ENCODE measurements at regions not wholly inside any gene's neighbourhood (a gene's known extent, or its start where the extent isn't known, plus 50 kb on each side); places are given as distances from the start of the nearest gene placed in this dataset.
"Not testable (repeated sequence)": the region's sequence is repeated elsewhere in the genome, so short reads cannot be mapped to it uniquely, and the experiment has no call there.

- Histone ChIP-seq H3K4me1 (ENCODE audit: control insufficient read depth, insufficient read depth, low read length) (no peaks in the 10 kb centered on the region), H3K4me3 (ENCODE audit: low read length) (no peak overlapping the region), H3K27ac (ENCODE audit: low read length) (no peak overlapping the region), H3K9me3 (ENCODE audit: control insufficient read depth, low read depth, low read length) (peaks cover 2% of the 10 kb centered on the region), H3K36me3 (ENCODE audit: control insufficient read depth, insufficient read depth, low read length) (no peaks in the 10 kb centered on the region), H3K27me3 (ENCODE audit: control insufficient read depth, insufficient read depth, low read length) (no peaks in the 10 kb centered on the region)
- WGBS (ENCODE audit: insufficient coverage, low lambda C conversion rate): 83% methylated on average over 1 of the region's 1 CpG
- DNase-seq: no peak
Observed at GRCh38 chr14:86091811-86092210, 561.9 kb downstream of the FLRT2 start.

GRCh38 chr14:86088156-86088555 is 558.2 kb downstream of the FLRT2 start:
- no peak overlapping the region for H3K4me3 ChIP-seq (ENCODE audit: low read length)
- no peak for DNase-seq
- no CpG with 5 or more reads among the region's 1 CpG for WGBS (ENCODE audit: insufficient coverage, low lambda C conversion rate)
- no peaks in the 10 kb centered on the region for H3K27me3 ChIP-seq (ENCODE audit: control insufficient read depth, insufficient read depth, low read length)
- H3K4me1 ChIP-seq (ENCODE audit: control insufficient read depth, insufficient read depth, low read length): no peaks in the 10 kb centered on the region
- H3K9me3 ChIP-seq (ENCODE audit: control insufficient read depth, low read depth, low read length): no peaks in the 10 kb centered on the region
- H3K27ac ChIP-seq (ENCODE audit: low read length): no peak overlapping the region
- no peaks in the 10 kb centered on the region for H3K36me3 ChIP-seq (ENCODE audit: control insufficient read depth, insufficient read depth, low read length)

GRCh38 chr14:86087377-86087776 is 557.4 kb downstream of the FLRT2 start:
- DNase-seq: no peak
- H3K9me3 ChIP-seq (ENCODE audit: control insufficient read depth, low read depth, low read length): no peaks in the 10 kb centered on the region
- H3K27ac ChIP-seq (ENCODE audit: low read length): no peak overlapping the region
- H3K27me3 ChIP-seq (ENCODE audit: control insufficient read depth, insufficient read depth, low read length): no peaks in the 10 kb centered on the region
- no peak overlapping the region for H3K4me3 ChIP-seq (ENCODE audit: low read length)
- no peaks in the 10 kb centered on the region for H3K36me3 ChIP-seq (ENCODE audit: control insufficient read depth, insufficient read depth, low read length)
- 40% methylated on average over 1 of the region's 2 CpGs for WGBS (ENCODE audit: insufficient coverage, low lambda C conversion rate)
- H3K4me1 ChIP-seq (ENCODE audit: control insufficient read depth, insufficient read depth, low read length): no peaks in the 10 kb centered on the region

- Histone ChIP-seq H3K36me3 (ENCODE audit: control insufficient read depth, insufficient read depth, low read length) (no peaks in the 10 kb centered on the region), H3K27ac (ENCODE audit: low read length) (no peak overlapping the region), H3K9me3 (ENCODE audit: control insufficient read depth, low read depth, low read length) (no peaks in the 10 kb centered on the region), H3K4me3 (ENCODE audit: low read length) (no peak overlapping the region), H3K27me3 (ENCODE audit: control insufficient read depth, insufficient read depth, low read length) (no peaks in the 10 kb centered on the region), H3K4me1 (ENCODE audit: control insufficient read depth, insufficient read depth, low read length) (no peaks in the 10 kb centered on the region)
- no CpG with 5 or more reads among the region's 1 CpG for WGBS (ENCODE audit: insufficient coverage, low lambda C conversion rate)
- no peak for DNase-seq
Observed at GRCh38 chr14:86086962-86087361, 557.0 kb downstream of the FLRT2 start.

GRCh38 chr14:86084097-86084496 is 554.2 kb downstream of the FLRT2 start:
- H3K4me1 ChIP-seq (ENCODE audit: control insufficient read depth, insufficient read depth, low read length): no peaks in the 10 kb centered on the region
- H3K27ac ChIP-seq (ENCODE audit: low read length): no peak overlapping the region
- WGBS (ENCODE audit: insufficient coverage, low lambda C conversion rate): 86% methylated on average over 1 of the region's 1 CpG
- DNase-seq: no peak
- no peak overlapping the region for H3K4me3 ChIP-seq (ENCODE audit: low read length)
- H3K27me3 ChIP-seq (ENCODE audit: control insufficient read depth, insufficient read depth, low read length): no peaks in the 10 kb centered on the region
- H3K9me3 ChIP-seq (ENCODE audit: control insufficient read depth, low read depth, low read length): no peaks in the 10 kb centered on the region
- no peaks in the 10 kb centered on the region for H3K36me3 ChIP-seq (ENCODE audit: control insufficient read depth, insufficient read depth, low read length)

- no peaks in the 10 kb centered on the region for H3K9me3 ChIP-seq (ENCODE audit: control insufficient read depth, low read depth, low read length)
- H3K4me1 ChIP-seq (ENCODE audit: control insufficient read depth, insufficient read depth, low read length): no peaks in the 10 kb centered on the region
- no peak for DNase-seq
- H3K27ac ChIP-seq (ENCODE audit: low read length): no peak overlapping the region
- H3K27me3 ChIP-seq (ENCODE audit: control insufficient read depth, insufficient read depth, low read length): no peaks in the 10 kb centered on the region
- no peaks in the 10 kb centered on the region for H3K36me3 ChIP-seq (ENCODE audit: control insufficient read depth, insufficient read depth, low read length)
- H3K4me3 ChIP-seq (ENCODE audit: low read length): no peak overlapping the region
Observed at GRCh38 chr14:86083616-86084015, 553.7 kb downstream of the FLRT2 start.

GRCh38 chr14:86072116-86072894 is 542.4 kb downstream of the FLRT2 start:
- H3K36me3 ChIP-seq (ENCODE audit: control insufficient read depth, insufficient read depth, low read length): no peaks in the 10 kb centered on the region
- no peaks in the 10 kb centered on the region for H3K4me1 ChIP-seq (ENCODE audit: control insufficient read depth, insufficient read depth, low read length)
- H3K9me3 ChIP-seq (ENCODE audit: control insufficient read depth, low read depth, low read length): no peaks in the 10 kb centered on the region
- H3K27me3 ChIP-seq (ENCODE audit: control insufficient read depth, insufficient read depth, low read length): no peaks in the 10 kb centered on the region
- H3K27ac ChIP-seq (ENCODE audit: low read length): no peak overlapping the region
- H3K4me3 ChIP-seq (ENCODE audit: low read length): no peak overlapping the region
- DNase-seq: no peak
- no CpG with 5 or more reads among the region's 5 CpGs for WGBS (ENCODE audit: insufficient coverage, low lambda C conversion rate)

GRCh38 chr14:86066651-86067050 is 536.7 kb downstream of the FLRT2 start:
- no peak for DNase-seq
- Histone ChIP-seq H3K36me3 (ENCODE audit: control insufficient read depth, insufficient read depth, low read length) (no peaks in the 10 kb centered on the region), H3K27me3 (ENCODE audit: control insufficient read depth, insufficient read depth, low read length) (no peaks in the 10 kb centered on the region), H3K27ac (ENCODE audit: low read length) (no peak overlapping the region), H3K4me1 (ENCODE audit: control insufficient read depth, insufficient read depth, low read length) (no peaks in the 10 kb centered on the region), H3K4me3 (ENCODE audit: low read length) (no peak overlapping the region), H3K9me3 (ENCODE audit: control insufficient read depth, low read depth, low read length) (no peaks in the 10 kb centered on the region)
- WGBS (ENCODE audit: insufficient coverage, low lambda C conversion rate): 80% methylated on average over 1 of the region's 2 CpGs

GRCh38 chr14:86065407-86065806 is 535.5 kb downstream of the FLRT2 start:
- H3K36me3 ChIP-seq (ENCODE audit: control insufficient read depth, insufficient read depth, low read length): no peaks in the 10 kb centered on the region
- H3K9me3 ChIP-seq (ENCODE audit: control insufficient read depth, low read depth, low read length): no peaks in the 10 kb centered on the region
- no peak for DNase-seq
- no peak overlapping the region for H3K4me3 ChIP-seq (ENCODE audit: low read length)
- 100% methylated on average over 1 of the region's 3 CpGs for WGBS (ENCODE audit: insufficient coverage, low lambda C conversion rate)
- no peaks in the 10 kb centered on the region for H3K4me1 ChIP-seq (ENCODE audit: control insufficient read depth, insufficient read depth, low read length)
- H3K27ac ChIP-seq (ENCODE audit: low read length): no peak overlapping the region
- H3K27me3 ChIP-seq (ENCODE audit: control insufficient read depth, insufficient read depth, low read length): no peaks in the 10 kb centered on the region

GRCh38 chr14:86064595-86064994 is 534.7 kb downstream of the FLRT2 start:
- not testable (repeated sequence) for H3K27ac ChIP-seq (ENCODE audit: low read length); H3K9me3 ChIP-seq (ENCODE audit: control insufficient read depth, low read depth, low read length); DNase-seq; H3K4me1 ChIP-seq (ENCODE audit: control insufficient read depth, insufficient read depth, low read length); H3K36me3 ChIP-seq (ENCODE audit: control insufficient read depth, insufficient read depth, low read length); H3K27me3 ChIP-seq (ENCODE audit: control insufficient read depth, insufficient read depth, low read length); H3K4me3 ChIP-seq (ENCODE audit: low read length)

- DNase-seq: no peak
- no peak overlapping the region for H3K4me3 ChIP-seq (ENCODE audit: low read length)
- H3K27me3 ChIP-seq (ENCODE audit: control insufficient read depth, insufficient read depth, low read length): no peaks in the 10 kb centered on the region
- H3K4me1 ChIP-seq (ENCODE audit: control insufficient read depth, insufficient read depth, low read length): no peaks in the 10 kb centered on the region
- no CpG with 5 or more reads among the region's 3 CpGs for WGBS (ENCODE audit: insufficient coverage, low lambda C conversion rate)
- no peaks in the 10 kb centered on the region for H3K9me3 ChIP-seq (ENCODE audit: control insufficient read depth, low read depth, low read length)
- no peak overlapping the region for H3K27ac ChIP-seq (ENCODE audit: low read length)
- no peaks in the 10 kb centered on the region for H3K36me3 ChIP-seq (ENCODE audit: control insufficient read depth, insufficient read depth, low read length)
Observed at GRCh38 chr14:86057018-86057667, 527.2 kb downstream of the FLRT2 start.

All from large intestine (tissue), 3 donors.